EL (cell line): ENCODE measurements at regions not wholly inside any gene's neighbourhood (a gene's known extent, or its start where the extent isn't known, plus 50 kb on each side); places are given as distances from the start of the nearest gene placed in this dataset.
"Not testable (repeated sequence)": the region's sequence is repeated elsewhere in the genome, so short reads cannot be mapped to it uniquely, and the experiment has no call there.

ENCODE experiments used
- DNase-seq: peaks from one replicate; pipeline ENCODE4 v3.0.0-alpha.2; 2016

DNA sequence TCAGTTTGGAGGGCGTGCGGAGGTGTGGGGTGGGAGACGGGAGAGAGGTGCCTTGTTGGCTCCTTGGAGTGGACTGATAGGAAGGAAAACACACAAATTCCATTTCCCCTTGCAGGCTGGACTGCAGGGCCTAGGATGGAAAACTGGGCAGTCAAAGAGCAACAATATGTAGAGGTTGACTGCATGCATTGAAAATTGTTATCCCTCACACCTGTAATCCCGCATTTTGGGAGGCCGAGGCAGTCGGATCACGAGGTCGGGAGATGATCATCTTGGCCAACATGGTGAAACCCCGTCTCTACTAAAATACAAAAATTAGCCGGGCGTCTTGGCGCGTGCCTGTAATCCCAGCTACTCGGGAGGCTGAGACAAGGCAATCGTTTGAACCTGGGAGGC lies 128.2 kb downstream of the PPIAL4G start:
- no peak for DNase-seq

DNA sequence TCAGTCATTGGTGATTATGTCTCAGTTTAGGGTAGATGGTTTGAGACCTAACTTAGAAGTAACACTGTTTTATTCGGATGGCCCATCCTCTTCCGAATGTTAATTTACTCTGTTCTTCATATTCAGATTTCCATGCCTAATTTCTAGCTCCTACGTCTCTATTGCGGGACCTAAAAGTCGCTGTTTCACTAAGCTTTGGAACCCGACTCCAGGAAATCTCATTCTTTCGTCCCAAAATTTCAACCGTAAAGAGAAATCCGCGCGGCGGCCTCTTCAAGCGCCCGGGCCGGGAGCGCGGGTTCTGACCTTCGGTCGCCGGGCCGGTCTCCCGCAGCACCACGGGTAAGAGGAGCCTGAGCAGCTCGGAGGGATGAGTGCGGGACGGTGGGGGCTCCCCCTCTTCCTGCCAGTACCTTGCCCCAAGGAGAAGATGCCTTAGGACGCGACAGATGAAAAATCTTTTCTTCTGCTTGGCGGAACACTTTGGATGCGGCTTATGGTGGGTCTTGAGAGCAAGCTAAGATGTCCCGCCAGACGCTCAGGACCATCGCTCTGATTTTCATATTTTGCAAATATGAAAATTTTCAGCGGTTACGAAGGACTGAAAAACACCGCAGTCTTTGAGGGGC lies 128.7 kb downstream of the PPIAL4G start:
- DNase-seq = no peak

DNA sequence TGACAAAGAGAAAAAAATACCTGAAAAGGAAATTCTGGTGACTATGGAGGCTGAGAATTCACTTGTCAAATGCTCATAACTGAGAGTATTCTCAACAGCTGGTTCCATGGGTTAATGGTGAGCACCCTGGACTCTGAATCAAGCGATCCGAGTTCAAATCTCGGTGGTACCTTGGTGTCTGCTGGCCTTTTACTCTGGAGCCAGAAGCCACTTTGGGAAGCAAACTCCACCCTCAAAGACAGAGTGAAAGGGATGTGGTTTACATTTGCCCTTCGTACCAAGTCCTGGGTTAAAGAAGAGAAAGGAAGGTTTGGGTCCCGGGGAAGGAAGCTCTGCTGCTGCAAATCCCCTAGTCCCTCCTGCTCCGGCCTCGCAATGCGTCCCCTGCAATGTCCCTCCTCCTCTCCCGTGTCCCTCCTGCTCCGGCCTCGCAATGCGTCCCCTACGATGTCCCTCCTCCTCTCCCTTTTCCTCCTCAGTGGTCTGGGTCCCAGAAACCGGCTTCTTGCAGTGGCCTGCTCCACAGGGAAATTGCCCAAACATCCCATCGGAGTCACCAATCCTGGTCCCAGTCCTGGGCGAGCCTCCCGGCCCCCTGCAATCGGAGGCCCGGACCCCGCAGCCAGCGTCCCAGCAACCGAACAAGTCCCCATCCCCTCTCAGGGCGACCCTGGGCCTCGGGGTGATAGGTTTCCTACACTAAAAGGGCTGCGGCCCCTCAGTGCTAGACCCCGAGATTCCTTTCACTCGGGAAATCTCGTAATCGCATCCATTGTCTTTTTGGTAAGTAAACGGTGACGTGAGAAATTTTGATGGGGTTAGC lies 129.4 kb downstream of the PPIAL4G start:
- DNase-seq = peak; percentile 88

DNA sequence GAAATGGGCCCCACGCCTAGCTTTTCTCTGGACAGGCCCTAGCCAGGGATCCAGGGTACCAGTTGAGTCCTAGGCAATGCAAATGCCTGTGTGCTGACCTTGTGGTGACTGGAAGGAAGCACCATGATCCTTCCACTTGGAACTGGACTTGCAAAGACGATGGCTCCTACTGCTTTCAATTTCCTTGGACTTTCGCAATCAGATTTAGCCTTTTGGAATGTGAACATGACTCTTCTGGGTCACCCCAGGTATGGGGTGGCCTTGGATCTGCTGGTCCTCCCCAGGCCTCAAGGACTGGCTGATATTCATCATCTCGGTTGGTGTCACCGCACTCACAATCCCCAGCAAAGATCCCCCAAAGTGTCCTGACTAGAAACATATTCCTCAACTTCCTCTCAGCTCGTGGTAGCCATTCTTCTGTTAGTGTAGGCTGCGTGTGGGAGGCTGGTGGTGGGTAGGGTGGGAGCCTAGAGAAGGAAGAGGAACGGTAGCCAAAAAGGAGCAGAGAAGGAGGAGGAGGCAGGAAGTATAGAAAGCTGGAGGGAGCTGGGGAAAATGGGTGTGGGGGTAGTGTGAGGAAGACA lies 130.5 kb downstream of the PPIAL4G start:
- no peak for DNase-seq

DNA sequence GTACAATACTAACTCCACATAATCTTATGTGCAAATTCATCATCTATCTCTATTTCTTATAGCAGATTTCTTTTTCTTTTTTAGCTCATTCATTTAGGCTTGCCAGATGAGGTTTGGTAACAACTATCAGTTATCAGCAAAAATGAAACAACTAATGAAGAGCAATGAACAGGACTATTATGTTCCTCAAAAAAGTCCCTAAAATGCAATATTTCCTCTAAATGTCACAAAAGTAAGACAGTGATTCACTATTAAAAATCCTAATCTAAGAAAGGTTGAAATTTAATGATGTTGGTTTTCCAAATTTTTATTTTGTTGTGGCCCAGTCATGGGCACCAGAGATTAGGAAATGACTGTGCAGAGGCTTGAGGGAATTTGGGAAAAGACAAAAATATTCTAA lies 135.3 kb downstream of the PPIAL4G start:
- no peak for DNase-seq

DNA sequence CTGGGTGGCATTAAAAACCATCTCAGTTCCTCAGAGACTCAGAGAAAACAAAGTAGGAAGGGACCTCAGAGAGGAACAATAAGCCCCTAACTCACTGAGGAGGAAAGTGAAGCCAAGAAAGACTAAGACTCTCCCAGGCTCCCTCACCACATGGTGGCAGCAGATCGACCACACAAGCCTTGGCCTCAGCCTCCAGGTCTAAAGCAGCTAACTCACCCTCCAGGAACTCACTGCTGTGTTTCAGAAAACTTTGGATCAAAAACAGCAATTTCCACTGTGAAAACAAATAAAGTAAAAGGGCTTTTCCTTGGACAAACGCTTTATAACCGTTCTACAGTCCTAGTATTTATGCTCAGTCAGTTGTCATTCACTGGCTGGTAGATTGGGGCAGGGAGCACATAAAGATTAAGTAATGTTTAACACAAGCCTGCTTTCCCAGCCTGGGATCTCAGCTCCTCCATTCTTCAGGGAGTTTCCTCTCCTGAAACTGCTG lies 137.4 kb downstream of the PPIAL4G start:
- DNase-seq = peak; percentile 40

DNA sequence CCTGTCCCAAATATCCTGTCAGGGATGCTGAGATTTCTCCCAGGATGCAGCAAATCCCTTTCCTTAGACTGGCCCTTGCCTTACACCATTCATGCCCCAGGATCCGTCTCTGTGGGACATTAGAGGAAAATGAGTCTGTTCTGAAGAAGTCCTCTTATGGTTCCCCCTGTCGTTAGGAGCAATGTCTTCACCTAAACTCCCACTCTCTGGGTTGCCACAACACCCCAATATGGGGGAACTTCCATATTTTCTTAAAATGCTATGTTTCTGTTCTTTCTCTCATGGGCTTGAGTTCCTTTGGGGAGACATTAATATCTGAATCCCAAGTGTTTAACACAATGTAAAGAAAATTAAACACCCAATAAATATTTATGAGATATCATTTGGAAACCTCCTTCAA lies 138.5 kb downstream of the PPIAL4G start:
- DNase-seq = not testable (repeated sequence)

DNA sequence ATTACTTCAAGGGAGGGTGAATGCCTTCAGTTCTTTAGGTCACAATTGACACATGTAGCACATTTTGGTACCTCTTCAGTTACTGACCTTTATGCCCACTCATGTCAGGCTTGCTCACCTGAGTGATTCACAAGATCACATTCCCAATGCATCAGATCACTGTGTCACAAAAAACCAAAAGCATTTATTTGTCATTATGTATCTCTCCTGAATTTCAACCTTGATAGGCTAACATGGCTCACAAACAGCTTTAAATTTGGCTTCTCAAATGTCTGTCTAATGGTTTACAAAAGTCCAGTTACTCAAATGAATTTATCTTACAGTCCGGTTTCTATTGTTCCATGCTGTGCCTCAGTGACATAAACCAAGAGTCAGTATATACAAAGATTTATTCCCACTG lies 141.4 kb downstream of the PPIAL4G start:
- not testable (repeated sequence) for DNase-seq

DNA sequence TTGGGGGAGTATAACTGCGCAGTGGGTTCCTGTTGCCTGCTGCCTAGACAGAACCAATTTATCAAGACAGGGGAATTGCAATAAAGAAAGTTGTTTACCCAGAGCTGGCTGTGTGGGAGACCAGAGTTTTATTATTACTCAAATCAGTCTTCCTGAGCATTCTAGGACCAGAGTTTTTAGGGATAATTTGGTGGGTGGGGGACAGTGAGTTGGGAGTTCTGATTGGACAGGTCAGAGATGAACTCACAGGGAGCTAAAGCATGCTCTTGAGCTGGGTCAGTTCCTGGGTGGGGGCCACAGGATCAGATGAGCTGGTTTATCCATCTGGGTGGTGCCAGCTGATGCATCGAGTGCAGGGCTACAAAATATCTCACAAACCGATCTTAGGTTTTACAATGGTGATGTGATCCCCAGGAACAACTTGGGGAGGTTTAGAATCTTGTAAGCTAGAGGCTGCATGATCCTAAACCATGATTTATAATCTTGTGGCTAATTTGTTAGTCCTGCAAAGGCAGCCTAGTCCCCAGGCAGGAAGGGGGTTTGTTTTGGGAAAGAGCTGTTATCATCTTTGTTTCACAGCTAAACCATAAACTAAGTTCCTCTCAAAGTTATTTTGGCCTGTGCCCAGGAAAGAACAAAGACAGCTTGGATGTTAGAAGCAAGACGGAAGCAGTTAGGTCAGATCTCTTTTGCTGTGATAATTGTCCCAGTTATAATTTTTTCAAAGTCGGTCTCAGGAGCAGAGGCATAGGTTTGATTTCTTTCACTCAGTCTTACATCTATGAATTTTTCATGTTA lies 146.8 kb downstream of the PPIAL4G start:
- not testable (repeated sequence) for DNase-seq

DNA sequence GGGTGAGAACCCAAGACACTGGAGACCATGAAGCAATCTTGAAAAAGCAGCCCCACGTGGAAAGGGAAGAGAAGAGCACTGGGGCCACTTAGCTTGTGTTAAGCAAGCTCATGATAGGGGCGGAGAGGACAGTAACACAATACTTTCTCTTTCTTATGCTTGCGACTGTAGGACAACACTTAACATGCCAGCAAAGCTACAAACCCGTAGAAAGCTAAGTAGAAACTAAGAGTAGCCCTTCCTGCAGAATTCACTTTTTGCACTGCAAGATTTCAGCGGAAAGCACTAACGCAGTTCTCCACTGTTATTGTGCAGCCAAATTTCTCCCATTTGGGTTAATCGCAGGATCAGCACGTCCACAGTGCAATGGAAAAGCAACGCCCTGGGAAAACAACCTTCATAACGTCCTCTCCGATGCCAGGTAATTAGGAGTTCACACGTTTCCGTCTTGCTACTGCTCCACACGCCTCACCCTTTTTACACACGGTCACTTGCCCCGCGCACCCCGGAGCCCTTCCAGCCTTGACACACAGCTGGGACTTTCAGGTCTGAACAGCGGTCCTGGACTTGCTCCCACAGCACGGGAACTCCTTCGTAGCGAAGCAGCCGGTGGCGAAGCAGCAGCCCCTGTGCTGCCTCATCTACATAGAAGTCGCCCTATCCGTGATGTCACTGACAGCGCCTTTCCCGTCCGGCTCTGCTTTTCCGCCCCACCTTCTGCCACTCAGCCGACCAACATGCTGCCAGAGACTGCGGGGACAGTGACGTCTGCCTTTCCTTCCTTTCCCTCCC lies 148.6 kb downstream of the PPIAL4G start:
- DNase-seq = peak; percentile 94

DNA sequence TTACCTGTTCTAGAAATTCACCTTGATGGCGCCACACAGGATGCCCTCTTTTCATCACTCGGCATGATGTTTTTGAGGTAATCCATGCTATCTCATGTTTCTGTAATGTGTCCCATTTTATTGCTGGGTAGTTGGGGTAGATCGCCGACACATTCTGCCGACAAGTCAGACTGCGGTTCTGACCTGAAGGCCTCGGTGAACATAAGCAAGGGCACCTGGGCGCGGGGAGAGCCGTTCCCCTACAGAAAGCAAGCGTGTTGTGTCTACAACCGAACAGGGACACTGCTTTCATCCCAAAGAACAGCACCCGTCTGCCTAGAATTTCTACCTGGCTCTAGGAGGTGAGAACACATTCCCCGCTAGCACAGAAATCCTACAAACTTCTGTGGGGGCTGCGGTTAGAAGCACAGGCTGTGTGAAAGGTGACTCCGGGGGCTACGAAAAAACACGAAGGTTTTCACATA lies 149.2 kb downstream of the PPIAL4G start:
- no peak for DNase-seq

DNA sequence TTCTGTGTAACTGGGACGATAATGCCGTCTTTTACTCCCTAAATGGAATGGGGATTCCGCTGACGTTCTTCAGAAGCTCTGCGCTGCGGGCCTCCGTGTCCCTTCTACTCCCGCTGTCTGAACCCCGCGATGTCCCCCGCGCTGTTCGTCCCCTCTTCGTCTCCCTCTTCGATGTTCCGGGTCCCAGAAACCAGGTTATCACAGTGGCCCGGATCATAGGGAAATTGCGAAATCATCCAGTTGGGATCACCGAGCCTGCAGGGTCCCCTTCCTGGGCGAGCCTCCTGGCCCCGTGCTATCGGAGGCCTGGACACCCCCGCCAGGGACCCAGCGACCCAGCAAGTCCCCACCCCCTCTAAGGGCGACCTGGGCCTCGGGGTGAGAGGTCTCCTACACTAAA lies 154.2 kb downstream of the PPIAL4G start:
- DNase-seq = no peak

DNA sequence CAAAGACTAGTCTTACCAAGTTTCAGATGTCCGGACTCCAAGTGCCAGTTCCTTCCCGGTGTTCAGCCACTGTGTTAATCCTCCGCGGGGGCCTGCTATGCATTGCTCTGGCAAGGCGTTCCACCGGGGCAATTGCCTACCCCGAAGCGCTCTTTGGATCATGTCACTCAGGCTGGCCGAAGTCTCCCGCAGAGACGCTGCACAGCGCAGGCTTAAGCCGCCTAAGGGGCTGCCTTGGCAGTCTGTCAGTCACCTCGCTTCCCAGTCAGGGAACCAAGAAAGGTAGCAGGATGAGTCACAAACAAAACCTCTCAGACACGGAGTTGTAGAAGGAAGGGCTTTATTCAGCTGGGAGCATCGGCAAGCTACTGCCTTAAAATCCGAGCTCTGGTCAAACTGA lies 158.1 kb downstream of the PPIAL4G start:
- not testable (repeated sequence) for DNase-seq

DNA sequence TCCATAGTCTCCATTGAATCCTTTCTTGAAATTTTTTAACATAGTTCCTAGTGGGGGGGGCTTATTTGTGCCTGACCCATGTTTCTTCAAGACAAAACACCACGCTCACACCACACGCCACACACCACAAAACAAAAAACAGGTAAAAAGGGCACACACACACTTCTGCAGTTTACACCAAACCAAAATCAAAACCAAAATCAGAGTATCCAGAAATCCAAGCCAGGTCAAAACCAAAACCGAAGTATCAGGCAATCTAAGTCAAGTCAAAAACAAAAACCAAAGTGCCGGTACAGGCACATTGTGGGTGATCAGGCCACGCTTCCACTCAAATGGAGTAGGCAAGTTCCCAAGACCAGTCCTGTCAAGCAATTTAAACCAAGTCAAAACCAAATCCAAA lies 158.6 kb downstream of the PPIAL4G start:
- DNase-seq = not testable (repeated sequence)

DNA sequence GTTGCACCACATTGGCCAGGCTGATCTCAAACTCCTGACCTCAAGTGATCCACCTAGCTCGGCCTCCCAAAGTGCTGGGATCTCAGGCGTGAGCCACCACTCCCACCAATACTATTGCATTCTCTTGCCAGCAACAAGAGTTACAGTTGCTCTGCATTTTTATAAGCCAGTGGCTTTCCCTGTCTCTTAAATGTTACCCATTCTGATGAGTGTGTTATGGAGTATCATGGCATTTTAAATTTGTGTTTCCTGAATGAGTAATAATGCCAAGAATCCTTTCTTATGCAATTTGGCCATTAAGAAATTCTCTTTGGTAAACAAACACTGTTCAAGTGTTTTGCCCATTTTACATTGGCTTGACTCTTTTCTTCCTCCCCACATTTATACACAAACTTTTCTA lies 163.0 kb downstream of the PPIAL4G start:
- not testable (repeated sequence) for DNase-seq

DNA sequence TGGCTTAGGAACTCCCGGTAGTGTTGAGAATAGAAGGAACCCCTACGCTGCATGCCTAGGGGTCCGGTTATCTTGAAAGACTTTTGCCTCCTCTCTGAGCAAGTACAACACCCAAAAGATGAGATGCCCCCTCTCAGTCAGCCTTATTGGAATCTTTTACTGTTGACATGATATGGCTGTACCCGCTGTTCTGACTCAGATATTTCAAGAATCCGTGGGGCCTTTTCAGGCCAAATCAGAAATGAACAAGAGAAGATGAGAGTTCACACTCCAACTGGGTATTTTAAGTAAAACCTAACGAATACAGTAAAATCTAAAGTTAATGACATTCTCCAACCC lies 164.2 kb downstream of the PPIAL4G start:
- DNase-seq = no peak

DNA sequence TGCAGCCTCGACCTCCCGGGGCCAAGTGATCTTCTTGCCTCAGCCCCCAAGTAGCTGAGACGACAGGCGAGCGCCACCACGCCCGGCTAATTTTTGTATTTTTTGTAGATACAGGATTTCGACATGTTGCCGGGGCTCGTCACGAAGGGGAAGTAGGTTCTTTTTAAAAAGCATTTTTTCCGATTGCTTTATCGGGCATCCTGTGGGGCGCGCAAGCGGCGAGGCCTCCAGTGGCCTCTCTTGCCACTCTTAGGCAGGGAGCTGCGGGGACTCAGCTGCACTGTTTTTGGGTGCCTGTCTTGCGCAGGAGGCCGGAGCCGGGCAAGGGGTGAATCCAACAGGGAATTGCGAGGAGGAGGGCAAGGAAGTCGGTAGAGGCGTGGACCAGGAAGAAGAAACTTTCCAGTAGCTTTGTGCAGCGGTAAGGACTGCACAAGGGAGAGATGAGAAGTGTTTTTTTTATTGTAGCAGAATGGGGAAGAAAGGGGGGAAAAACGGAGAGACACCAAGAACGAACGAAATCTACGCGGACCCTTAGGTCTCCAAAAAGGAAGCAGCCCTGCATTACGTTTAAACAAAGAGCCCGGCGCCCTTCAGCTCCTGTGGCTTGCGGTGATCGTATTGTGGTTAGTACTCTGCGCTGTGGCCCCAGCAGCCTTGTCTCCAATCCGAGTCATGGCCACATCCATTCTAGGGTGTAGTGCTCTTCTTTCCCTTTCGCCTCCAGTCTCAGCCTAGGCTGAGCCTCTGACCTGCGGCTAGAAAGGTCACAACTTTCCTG lies 164.8 kb downstream of the PPIAL4G start:
- no peak for DNase-seq

DNA sequence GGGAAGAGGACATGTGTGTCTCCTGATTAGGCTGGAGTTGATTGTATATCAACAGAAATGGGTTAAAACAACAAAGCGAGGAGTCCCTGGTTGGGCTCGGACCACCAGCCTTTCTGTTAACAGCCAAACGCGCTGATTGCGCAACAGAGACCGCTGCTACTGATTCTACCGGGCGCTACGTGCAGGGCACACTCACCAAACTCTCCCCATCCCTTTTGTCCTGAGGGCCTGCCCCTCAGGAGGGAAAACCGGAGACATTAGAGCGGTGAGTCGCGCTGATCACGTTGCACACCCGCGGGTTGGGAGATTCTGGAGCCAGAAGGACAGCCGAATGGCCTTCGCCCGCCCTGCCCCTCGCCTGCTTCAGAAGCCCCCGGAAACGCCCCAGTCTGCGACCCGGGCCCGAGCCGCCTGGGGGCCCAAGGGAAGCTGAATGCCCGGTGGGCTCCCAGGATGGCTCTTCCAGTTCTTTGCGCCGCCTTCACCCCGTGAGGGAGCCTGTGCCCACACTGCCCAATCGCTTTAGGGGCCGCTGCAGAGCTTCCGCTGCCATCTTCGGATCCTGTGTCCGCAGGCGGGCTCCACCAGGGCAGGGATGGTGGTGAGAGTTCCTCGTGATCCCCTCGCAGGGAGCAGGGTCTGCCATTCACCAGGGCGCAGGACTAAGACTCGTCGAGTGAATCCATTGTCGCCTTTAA lies 165.4 kb upstream of the NBPF11 start:
- DNase-seq = no peak

DNA sequence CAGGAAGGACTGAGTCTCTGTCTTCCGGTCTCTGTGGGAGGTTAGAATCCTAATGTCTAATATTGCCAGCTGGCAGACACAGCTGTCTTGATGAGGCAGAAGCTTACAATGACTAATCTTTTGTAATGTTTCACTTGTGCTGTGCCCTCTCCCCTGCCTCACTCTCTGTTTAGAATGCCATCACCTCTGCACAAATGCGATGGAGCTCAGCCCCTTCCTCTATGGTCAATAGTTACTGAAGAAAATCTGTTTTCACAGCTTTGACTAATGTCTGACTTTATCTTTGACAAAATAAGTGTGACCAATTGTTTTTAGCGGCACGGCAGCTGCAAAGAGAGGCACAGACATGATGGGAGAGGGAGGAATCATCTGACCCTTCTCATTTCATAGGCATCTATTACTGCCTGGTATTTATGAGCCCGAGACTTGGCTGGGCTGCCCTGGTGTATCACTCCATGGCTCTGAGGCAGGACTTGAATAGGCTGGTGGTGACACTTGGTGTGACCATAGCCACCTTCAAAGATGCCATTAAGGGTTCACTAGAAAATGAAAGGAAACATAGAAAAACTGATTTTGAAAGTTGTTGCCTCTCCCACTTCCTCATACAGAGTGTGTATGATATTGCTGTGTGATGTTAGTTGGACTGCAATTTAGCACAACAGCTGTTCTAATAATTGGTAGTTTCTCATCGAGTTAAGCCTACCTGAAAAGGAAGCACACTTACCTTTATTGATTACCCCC lies 163.2 kb upstream of the NBPF11 start:
- DNase-seq = peak; percentile 61

DNA sequence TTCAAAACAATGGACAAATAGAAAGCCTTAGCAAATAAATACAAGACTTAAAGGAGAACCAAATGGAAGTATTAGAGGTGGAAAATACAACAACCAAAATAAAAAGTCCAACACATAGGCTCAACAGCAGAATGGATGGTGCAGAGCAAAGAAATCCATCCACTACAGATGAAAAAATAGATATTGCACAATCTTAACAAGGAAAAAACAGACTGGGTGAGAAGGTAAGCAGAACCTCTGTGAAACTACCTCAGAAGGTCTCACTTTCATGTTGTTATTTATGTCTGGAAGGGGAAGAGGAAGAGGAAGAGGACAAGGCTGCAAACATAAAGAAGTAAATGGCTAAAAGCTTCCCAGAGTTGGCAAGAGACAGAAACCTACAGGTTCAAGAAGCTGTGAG lies 158.7 kb upstream of the NBPF11 start:
- DNase-seq = no peak
